ENCODE measurements at regions not wholly inside any gene's neighbourhood (a gene's known extent, or its start where the extent isn't known, plus 50 kb on each side); places are given as distances from the start of the nearest gene placed in this dataset.

DNA sequence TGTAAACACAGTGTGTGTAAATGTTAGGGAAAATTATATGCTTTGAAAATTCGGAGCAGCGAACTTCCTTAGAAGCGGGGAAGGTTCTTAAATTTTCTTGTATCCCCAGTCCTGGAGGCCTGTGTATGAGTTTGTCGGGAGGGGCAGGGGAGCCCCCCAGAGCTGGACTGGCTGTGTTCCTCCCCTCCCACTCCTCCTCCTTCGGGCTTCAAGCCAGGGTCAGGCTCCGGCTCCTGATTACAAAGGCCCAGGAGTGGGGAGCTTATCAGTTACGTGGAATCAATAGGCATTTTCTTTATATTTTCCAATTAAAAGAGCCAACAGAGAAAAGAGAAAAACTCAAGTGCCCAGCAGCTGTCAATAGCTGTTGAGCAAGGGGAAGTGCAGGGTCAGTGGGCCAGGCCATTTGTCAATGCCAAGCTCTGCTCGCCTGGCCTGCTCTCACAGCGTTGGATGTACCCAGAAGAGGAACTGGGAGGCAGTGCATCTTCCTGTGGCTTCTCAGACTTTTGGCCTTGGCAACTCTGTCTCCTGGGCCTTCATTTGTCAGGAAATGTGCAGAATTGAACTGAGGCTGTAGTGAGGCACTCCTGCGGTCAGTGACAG, 156.9 kb upstream of the PCBD1 start:
- peaks cover 1% of the 10 kb centered on the region for H3K27me3 Mint-ChIP-seq
- no peak overlapping the region for H3K4me3 Mint-ChIP-seq
- no peak overlapping the region for H3K27ac Mint-ChIP-seq
- H3K9me3 Mint-ChIP-seq = no peaks in the 10 kb centered on the region
- intact Hi-C loops (cut with micrococcal nuclease) = no loop called here
- H3K36me3 Mint-ChIP-seq (ENCODE audit: low read depth) = no peaks in the 10 kb centered on the region
- H3K4me1 Mint-ChIP-seq (ENCODE audit: low read depth) = peaks cover 17% of the 10 kb centered on the region

DNA sequence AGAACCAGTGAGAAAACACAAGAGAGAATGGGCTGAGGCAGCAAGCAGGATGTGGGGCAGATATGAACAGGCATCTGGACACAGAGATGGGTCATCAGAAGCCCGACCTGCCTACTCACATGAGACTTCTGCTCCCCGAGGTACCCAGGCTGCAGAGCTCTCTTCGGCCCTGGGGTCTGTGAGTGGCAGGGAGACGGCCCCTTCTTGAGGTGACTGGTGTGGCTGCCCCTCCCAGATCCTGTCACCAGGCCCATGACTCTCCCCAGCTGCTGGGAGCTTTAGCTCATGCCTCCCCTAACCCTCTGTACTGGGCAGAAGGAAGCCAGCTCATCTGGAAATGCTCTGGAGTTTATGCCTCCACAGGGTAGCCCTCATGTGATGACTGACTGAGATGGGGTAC, 157.6 kb upstream of the PCBD1 start:
- no peak overlapping the region for H3K4me3 Mint-ChIP-seq
- peaks cover 17% of the 10 kb centered on the region for H3K4me1 Mint-ChIP-seq (ENCODE audit: low read depth)
- no peaks in the 10 kb centered on the region for H3K36me3 Mint-ChIP-seq (ENCODE audit: low read depth)
- peaks cover 4% of the 10 kb centered on the region for H3K27me3 Mint-ChIP-seq
- no peak overlapping the region for H3K27ac Mint-ChIP-seq
- H3K9me3 Mint-ChIP-seq = no peaks in the 10 kb centered on the region
- intact Hi-C loops (cut with micrococcal nuclease) = no loop called here

DNA sequence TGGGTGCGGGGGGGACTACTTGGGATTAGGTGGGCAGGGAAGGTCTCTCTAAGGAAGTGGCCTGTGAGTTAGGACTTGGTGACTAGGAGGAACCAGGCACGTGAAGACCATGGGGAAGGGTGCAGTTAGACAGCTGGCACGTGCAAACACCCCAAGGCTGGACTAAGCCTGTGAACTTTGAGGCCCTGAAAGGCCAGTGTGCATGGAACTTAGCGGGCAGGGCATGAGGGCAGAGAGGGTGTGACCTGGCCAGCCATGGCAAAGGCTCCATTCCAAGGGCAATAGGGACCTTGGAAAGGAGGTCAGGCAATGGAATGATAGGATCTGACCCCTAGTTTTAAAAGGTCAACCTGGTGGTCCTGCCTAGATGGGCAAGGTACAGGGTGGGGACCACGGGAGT, 158.4 kb upstream of the PCBD1 start:
- Mint-ChIP-seq H3K9me3 (no peaks in the 10 kb centered on the region), H3K27ac (no peak overlapping the region), H3K36me3 (ENCODE audit: low read depth) (no peaks in the 10 kb centered on the region), H3K4me3 (no peak overlapping the region), H3K27me3 (peaks cover 4% of the 10 kb centered on the region), H3K4me1 (ENCODE audit: low read depth) (peaks cover 17% of the 10 kb centered on the region)
- intact Hi-C loops (cut with micrococcal nuclease) = no loop called here

DNA sequence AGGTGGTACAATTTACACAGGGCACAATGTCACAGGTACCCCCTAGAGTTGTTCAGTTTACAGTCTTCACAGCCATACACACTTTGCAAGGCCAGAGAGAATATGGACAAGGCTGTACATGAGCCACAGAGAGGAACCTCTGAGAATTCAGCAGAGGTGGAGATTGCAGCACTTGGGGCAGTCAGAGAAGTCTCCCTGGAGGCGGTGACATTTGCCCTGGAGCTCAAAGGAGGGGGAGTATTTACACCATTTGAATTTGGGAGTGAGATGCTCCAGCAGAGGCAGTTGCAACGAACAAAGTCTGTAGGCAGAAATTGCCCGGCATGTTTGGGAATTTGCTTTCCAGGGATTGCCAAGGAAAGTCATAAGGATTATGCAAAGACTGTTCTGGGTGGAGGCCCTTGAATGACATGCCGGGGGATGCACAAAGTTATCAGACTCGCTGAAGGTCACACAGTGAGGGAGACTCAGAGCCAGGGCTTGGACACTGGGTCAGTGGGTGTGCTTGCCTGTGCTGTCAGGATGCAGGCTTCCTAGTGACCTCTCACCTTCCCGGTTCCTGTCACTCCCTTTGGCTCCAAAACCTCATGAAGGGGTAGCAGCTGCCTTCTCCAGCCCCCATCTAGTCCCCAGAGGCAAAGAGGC, 160.7 kb upstream of the PCBD1 start:
- peaks cover 17% of the 10 kb centered on the region for H3K4me1 Mint-ChIP-seq (ENCODE audit: low read depth)
- intact Hi-C loops (cut with micrococcal nuclease) = no loop called here
- H3K36me3 Mint-ChIP-seq (ENCODE audit: low read depth) = no peaks in the 10 kb centered on the region
- H3K27ac Mint-ChIP-seq = no peak overlapping the region
- H3K27me3 Mint-ChIP-seq = peaks cover 4% of the 10 kb centered on the region
- no peak overlapping the region for H3K4me3 Mint-ChIP-seq
- H3K9me3 Mint-ChIP-seq = no peaks in the 10 kb centered on the region

DNA sequence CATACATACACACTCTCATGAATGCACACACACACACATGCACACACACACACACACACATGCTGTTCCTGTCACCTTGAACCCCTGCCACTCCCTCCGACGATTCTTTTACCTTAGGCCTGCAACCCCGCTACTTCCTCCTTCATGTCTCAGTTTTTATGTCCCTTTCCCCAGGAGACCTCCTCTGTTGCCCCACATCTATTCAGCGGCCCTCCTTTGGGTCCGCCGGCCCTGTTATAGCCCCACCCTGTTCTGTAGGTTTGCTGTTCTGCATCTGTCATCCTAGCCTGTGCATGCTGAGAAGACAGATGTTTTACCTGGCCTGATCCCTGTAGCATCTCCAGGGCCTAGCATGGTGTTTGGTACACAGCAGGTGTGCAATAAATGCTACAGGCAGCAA, 161.6 kb upstream of the PCBD1 start:
- Mint-ChIP-seq H3K36me3 (ENCODE audit: low read depth) (no peaks in the 10 kb centered on the region), H3K27me3 (peaks cover 8% of the 10 kb centered on the region), H3K4me3 (no peak overlapping the region), H3K27ac (no peak overlapping the region), H3K4me1 (ENCODE audit: low read depth) (peaks cover 16% of the 10 kb centered on the region), H3K9me3 (no peaks in the 10 kb centered on the region)
- intact Hi-C loops (cut with micrococcal nuclease) = no loop called here

DNA sequence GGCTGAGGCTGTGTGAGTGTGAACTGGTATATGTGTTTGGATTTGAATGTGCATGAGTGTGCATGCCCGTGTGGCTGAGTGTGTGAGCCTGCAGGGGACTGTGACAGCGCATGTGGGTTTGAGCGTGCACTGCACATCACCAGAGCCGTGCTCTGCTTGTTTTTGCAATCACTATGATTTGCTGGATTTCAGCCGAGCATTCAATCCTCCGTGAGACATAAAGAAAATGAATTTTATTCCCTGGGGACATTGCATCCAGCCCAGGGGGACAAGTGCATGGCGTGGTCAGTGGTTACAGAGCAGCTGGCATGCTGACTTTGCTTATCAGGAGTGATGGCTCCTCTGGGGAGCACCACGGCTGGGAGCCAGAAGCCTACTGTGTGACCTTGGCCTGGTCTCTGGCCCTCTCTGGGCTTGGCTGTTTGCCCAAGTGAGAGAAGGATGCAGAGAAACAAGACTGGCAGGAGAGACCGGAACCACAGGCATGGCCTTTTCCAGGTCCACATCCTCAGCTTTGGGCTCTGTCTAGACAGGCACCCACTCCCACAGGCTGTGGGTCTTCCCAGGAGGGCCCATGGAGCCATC, 160.2 kb upstream of the UNC5B start:
- H3K27me3 Mint-ChIP-seq = peaks cover 8% of the 10 kb centered on the region
- intact Hi-C loops (cut with micrococcal nuclease) = no loop called here
- no peak overlapping the region for H3K4me3 Mint-ChIP-seq
- H3K9me3 Mint-ChIP-seq = no peaks in the 10 kb centered on the region
- H3K27ac Mint-ChIP-seq = no peak overlapping the region
- H3K4me1 Mint-ChIP-seq (ENCODE audit: low read depth) = no peaks in the 10 kb centered on the region
- H3K36me3 Mint-ChIP-seq (ENCODE audit: low read depth) = no peaks in the 10 kb centered on the region

DNA sequence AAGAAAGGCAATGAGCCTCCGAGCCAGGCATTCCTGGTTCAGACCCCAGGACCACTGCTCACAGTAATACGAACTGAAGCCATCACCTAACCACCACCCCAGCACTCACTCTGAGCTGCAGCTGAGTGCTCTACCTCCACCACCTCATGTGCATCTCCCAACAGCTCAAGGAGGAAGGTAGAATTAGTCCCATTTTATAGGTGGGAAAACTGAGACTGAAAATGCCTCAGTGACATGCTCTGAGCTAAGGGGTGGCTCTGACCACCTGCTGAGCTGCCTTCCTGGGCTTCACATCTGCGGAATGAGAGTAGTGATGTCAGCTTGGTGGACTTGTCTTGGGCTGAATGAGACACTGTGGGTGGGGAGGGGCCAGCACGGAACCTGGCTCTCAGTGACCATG, 159.7 kb upstream of the UNC5B start:
- H3K36me3 Mint-ChIP-seq (ENCODE audit: low read depth) = no peaks in the 10 kb centered on the region
- no peaks in the 10 kb centered on the region for H3K4me1 Mint-ChIP-seq (ENCODE audit: low read depth)
- intact Hi-C loops (cut with micrococcal nuclease) = no loop called here
- no peak overlapping the region for H3K4me3 Mint-ChIP-seq
- H3K27me3 Mint-ChIP-seq = peaks cover 8% of the 10 kb centered on the region
- H3K9me3 Mint-ChIP-seq = no peaks in the 10 kb centered on the region
- no peak overlapping the region for H3K27ac Mint-ChIP-seq

DNA sequence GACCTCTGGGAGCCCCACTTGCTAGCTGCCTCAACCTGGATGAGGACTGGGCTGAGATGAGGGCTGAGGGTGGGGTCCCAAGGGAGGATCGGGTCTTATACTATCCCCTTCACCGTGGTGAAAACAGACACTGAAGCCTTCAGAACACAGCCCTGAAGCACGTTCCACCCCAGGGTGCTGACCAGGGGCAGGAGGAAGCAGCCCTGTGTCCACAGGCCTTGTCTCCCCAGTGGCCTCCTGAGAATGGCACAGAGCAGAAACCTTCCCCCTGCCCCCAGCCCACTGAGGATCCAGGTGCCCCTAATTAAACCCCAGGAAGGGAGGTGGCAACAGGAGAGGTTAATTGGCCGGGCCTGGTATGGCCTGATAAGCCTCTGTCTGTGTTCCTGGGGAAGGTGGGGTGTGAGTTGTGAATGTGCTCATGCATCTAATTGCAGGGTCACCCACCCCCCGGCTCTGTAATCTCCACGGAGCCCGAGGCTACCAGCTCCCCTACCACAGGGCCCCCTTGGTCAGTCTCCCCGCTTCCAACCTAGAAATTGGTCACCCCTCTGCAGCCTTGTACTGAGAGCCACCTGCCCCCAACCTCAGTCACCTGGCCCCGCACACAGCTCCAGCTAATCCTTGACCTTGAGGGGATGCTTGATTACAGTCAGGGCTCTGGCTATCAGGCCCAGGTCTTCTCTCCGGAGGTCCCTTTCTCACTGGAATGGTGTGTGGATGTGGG, 159.0 kb upstream of the UNC5B start:
- H3K27me3 Mint-ChIP-seq = peaks cover 8% of the 10 kb centered on the region
- H3K4me1 Mint-ChIP-seq (ENCODE audit: low read depth) = no peaks in the 10 kb centered on the region
- no peak overlapping the region for H3K4me3 Mint-ChIP-seq
- intact Hi-C loops (cut with micrococcal nuclease) = no loop called here
- H3K27ac Mint-ChIP-seq = no peak overlapping the region
- H3K9me3 Mint-ChIP-seq = no peaks in the 10 kb centered on the region
- no peaks in the 10 kb centered on the region for H3K36me3 Mint-ChIP-seq (ENCODE audit: low read depth)

DNA sequence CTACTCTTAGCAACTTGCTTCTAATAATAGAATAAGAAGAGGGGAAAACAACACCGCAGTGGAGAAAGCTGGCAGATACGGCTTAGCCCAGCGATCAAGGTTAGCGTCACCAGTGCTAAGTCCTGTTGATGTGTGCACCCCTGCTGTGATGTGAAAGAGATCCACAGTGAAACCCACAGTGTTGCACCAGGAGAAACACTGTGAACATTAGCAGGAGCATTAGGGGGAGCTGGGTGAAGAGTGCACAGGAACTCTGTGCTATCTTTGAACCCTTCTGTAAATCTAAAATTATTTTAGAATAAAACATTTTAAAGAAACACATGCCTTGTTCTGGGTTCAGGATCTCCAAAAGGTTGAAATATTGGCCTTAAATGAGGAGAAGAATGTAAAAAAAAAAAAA, 154.1 kb upstream of the UNC5B start:
- Mint-ChIP-seq H3K36me3 (ENCODE audit: low read depth) (no peaks in the 10 kb centered on the region), H3K27me3 (peaks cover 9% of the 10 kb centered on the region), H3K27ac (no peak overlapping the region), H3K9me3 (no peaks in the 10 kb centered on the region), H3K4me1 (ENCODE audit: low read depth) (no peaks in the 10 kb centered on the region), H3K4me3 (no peak overlapping the region)
- intact Hi-C loops (cut with micrococcal nuclease) = no loop called here

DNA sequence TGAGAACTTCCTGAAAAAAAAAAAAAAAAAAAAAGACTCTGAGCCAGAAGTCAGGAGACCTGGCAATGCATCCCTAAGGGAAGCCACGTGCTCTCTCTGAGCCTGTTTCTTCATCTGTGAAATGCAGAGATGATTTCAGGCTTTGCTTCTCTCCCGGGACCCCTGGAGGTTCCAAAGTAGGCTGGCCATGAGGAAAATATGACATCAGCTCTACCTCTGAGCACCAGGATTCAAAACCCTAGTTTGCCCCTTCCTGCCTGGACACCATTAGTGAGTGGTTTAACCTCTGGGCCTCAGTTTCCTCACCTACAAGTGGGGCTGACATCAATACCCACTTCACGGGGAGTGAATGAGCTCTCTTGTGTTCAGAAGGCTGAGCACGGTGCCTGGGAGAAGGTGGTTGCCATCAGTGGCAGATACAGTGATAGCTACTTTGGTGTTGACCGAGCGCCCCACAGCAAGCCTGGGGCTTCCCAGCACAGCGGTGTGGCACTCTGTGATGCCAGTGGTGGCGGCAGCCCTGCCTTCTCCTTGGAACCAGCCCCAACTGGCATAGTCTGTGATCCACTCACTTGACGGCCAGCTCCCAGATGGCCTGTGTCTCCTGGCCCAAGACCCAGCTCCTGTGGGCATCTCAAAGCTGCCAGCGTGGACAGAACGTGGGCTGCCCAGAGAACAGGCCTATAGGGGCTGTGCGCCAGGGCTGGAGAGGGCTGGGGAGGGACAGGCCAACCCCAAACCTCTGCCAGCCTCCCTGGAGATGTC, 153.1 kb upstream of the UNC5B start:
- H3K27ac Mint-ChIP-seq = no peak overlapping the region
- intact Hi-C loops (cut with micrococcal nuclease) = no loop called here
- H3K36me3 Mint-ChIP-seq (ENCODE audit: low read depth) = no peaks in the 10 kb centered on the region
- no peaks in the 10 kb centered on the region for H3K9me3 Mint-ChIP-seq
- no peak overlapping the region for H3K4me3 Mint-ChIP-seq
- H3K4me1 Mint-ChIP-seq (ENCODE audit: low read depth) = no peaks in the 10 kb centered on the region
- H3K27me3 Mint-ChIP-seq = peaks cover 9% of the 10 kb centered on the region

DNA sequence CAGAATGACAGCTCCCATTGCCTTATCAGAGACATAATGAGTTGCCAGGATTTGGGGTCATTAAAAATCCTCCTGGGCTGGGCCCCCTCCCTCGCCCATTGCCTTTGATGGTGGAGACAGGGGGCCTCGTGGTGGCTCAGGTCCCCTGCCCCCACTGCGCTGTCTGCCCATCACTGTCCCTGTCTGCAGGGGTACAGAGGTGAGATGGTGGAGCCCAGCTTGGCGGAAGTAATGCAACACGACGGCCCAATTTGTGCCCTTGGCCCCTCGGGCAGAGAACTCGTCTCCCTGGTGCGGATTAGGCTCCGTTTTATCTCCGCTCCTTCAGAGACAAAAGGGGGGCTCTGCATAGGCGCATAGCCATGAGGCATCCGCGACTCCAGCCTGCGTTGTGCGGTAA, 152.4 kb upstream of the UNC5B start:
- H3K36me3 Mint-ChIP-seq (ENCODE audit: low read depth) = no peaks in the 10 kb centered on the region
- H3K4me3 Mint-ChIP-seq = no peak overlapping the region
- H3K4me1 Mint-ChIP-seq (ENCODE audit: low read depth) = peaks cover 6% of the 10 kb centered on the region
- H3K27me3 Mint-ChIP-seq = peaks cover 9% of the 10 kb centered on the region
- H3K27ac Mint-ChIP-seq = no peak overlapping the region
- intact Hi-C loops (cut with micrococcal nuclease) = no loop called here
- no peaks in the 10 kb centered on the region for H3K9me3 Mint-ChIP-seq

DNA sequence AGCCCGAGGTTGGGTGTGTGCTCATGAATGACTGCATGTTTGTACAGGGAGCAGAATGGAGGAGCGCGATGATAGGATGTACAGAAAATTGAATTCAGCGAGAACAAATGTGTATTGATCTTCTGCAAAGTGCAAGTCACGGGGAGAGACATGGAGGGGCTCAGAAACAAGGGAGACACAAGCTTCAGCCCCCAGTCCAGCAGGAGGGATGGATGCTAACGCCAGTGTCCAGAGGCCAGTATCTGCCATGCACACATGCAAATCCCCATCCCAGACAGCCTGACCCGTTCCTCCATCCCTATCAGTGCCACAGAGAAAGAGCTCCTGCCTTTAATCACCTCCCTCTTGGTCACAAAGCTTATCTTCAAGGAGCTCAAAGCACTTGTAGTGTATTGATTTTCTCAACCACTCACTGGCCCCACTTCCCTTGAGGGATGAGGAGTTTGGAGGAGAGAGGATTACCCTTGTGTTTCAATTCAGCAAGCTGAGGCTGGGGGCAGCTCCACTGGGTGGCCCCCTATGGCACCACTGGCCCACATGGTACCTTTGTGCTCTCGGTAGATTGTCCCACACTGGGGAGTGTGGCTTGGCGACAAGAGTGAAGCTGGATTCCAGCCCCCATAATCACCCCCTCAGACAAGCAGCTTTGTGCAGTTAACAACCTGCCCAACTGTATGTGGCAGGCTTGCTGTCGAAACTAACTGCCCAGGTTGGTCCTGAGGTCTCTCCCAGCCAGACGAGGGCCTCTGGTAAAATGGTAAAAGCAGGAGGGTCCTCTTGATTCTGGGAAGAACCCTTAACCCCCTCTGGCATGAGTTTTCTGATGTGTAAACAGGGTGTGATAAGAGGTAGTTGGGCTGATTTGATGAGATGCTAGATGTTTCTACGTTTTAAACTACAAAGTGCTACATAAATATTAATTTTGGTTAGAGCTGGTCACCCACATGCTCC, 151.6 kb upstream of the UNC5B start:
- intact Hi-C loops (cut with micrococcal nuclease) = no loop called here
- H3K4me1 Mint-ChIP-seq (ENCODE audit: low read depth) = peaks cover 6% of the 10 kb centered on the region
- H3K36me3 Mint-ChIP-seq (ENCODE audit: low read depth) = no peaks in the 10 kb centered on the region
- H3K27me3 Mint-ChIP-seq = peaks cover 9% of the 10 kb centered on the region
- H3K9me3 Mint-ChIP-seq = no peaks in the 10 kb centered on the region
- no peak overlapping the region for H3K4me3 Mint-ChIP-seq
- no peak overlapping the region for H3K27ac Mint-ChIP-seq

DNA sequence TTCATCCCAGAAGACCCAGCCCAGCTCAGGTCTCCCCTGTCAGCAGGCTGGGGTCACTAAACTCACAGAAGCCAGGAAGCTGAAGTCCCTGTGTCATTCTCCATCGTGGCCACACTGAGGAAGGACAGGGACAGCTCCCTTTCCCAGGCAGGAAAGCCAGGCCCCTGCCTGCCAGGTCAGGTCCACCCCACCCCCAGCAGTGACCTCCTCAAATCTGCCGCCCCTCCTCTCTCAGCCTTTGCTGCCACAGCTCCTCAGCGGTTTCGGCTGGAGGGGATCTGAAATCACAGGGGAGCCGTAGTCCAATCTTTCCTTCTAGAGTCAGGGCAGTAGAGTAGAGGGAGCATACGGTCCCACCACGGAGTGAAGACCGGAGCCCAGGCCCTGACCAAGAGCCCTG, 150.9 kb upstream of the UNC5B start:
- intact Hi-C loops (cut with micrococcal nuclease) = no loop called here
- H3K4me3 Mint-ChIP-seq = no peak overlapping the region
- H3K36me3 Mint-ChIP-seq (ENCODE audit: low read depth) = no peaks in the 10 kb centered on the region
- H3K27me3 Mint-ChIP-seq = peaks cover 8% of the 10 kb centered on the region
- no peaks in the 10 kb centered on the region for H3K9me3 Mint-ChIP-seq
- H3K4me1 Mint-ChIP-seq (ENCODE audit: low read depth) = peaks cover 6% of the 10 kb centered on the region
- H3K27ac Mint-ChIP-seq = no peak overlapping the region

Measured in dendritic cell treated with granulocyte-macrophage colony-stimulating factor and Interleukin-4, amounts not matched to agents 40 ng/mL and 50 ng/mL, for 4 days (primary cell).